ENCODE measurements at regions not wholly inside any gene's neighbourhood (a gene's known extent, or its start where the extent isn't known, plus 50 kb on each side); places are given as distances from the start of the nearest gene placed in this dataset.

- DNase-seq, result no peak
Observed at GRCh38 chr7:106480616-106481031, 180.3 kb downstream of the CCDC71L start.

DNA sequence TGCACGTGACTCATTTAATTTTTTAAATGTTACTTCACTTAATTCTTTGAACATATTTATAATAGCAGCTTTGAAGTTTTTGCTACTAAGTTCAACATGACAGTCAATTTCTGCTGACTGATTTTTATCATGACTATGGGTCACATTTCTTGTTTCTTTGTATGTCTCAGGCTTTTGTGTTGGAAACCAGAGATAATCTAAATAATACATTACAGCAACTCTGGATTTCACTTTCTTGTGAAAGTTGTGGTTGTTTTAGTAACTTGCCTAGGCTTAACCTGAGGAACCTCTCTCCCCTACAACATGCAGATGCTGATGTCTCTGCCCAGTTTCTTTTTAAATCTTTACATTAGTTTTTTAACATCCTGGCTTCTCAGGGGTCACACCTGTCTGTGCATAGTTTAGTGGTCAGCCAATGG, 180.8 kb downstream of the CCDC71L start:
- no peak for DNase-seq

DNA sequence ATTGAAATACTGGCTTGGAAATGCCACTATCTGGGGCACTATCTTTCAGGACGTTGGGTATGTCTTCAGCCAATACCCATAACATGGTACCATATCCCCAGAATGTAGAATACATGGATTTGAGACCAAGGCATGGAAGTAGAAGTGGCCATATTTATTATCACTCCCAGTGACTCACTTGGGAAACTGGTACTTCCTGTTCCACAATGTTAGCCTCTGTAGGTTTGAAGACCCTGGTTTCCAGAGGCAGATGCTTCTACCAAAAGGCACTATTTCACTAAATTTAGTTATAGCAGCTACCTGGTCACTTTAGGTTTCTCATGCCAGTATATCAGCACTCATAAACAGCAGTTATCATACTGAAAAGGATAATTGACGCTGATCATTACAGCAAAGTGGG, 184.2 kb downstream of the CCDC71L start:
- DNase-seq, result no peak

GRCh38 chr7:106472741-106473140, 188.0 kb upstream of the NAMPT start:
- DNase-seq, result no peak

GRCh38 chr7:106471686-106472440, 187.1 kb upstream of the NAMPT start:
- no peak for DNase-seq

DNA sequence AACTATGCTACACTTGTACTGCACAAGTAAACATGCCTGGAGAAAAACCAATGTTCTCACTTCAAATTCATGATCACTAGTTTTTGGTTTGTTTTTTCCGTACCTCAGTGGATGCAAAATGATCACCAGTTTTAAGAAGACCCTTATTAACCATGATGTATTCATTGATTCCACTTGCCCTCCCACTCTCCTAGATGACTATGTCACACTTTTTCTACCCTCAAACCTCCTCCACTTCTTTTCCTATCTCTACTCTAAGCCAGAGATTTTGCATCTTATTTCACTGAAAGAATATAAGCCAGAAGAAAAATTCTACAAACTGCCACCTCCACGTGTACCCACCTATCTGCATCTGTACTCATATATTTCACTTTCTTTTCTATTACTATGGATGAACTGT, 186.2 kb upstream of the NAMPT start:
- DNase-seq, result no peak

GRCh38 chr7:106466867-106467266, 182.1 kb upstream of the NAMPT start:
- DNase-seq, result no peak

- no peak for DNase-seq
Observed at GRCh38 chr7:106465704-106466468, 181.1 kb upstream of the NAMPT start.

DNA sequence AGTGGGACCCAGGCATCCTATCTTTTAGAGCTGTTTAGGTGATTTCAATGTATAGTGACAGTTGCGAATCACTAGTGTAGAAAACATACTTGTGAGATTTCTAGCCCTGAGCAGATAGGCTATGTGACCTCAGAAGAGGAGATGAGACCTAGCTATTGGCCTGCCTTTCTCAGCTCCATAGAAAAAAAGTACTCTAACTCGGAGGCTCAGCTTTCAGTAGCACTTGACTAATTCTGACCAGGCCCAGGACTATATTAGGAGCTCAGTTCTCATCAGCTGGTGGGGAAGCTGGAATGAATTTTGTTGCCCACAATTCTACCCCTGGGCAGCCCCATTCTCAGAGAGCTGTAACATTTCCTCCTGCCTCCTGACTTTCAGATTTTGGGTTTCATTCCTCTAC, 179.9 kb upstream of the NAMPT start:
- no peak for DNase-seq

- DNase-seq, result no peak
Observed at GRCh38 chr7:106463851-106464611, 179.2 kb upstream of the NAMPT start.

- no peak for DNase-seq
Observed at GRCh38 chr7:106462914-106463482, 178.2 kb upstream of the NAMPT start.

DNA sequence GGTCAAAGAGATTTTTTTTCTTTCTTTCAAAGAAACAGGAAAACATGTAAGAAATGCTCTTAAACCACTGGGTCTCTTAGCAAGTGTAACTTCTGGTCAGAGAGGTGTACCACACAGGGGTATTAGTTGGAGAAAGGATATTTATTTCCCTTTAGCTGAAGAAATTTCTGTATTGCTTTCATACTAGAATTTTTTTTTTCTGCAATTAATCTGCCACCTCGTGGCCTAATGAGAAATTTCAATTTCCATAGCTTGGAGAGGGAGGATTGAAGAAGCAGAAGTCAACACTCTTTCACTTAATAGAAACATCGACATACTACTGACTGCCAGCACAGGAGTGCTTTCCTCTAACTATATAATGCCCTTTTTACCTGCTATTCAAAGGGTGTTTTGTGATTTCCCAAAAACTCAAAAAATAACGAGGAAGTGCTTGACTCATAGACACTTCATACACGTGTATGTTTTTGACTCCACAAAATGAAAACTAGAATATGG, 177.6 kb upstream of the NAMPT start:
- DNase-seq, result no peak

GRCh38 chr7:106460792-106461254, 176.0 kb upstream of the NAMPT start:
- DNase-seq, result no peak

GRCh38 chr7:106459397-106460072, 174.8 kb upstream of the NAMPT start:
- DNase-seq, result no peak

GRCh38 chr7:106457678-106458077, 172.9 kb upstream of the NAMPT start:
- no peak for DNase-seq

- DNase-seq, result no peak
Observed at GRCh38 chr7:106456329-106456728, 171.5 kb upstream of the NAMPT start.

DNA sequence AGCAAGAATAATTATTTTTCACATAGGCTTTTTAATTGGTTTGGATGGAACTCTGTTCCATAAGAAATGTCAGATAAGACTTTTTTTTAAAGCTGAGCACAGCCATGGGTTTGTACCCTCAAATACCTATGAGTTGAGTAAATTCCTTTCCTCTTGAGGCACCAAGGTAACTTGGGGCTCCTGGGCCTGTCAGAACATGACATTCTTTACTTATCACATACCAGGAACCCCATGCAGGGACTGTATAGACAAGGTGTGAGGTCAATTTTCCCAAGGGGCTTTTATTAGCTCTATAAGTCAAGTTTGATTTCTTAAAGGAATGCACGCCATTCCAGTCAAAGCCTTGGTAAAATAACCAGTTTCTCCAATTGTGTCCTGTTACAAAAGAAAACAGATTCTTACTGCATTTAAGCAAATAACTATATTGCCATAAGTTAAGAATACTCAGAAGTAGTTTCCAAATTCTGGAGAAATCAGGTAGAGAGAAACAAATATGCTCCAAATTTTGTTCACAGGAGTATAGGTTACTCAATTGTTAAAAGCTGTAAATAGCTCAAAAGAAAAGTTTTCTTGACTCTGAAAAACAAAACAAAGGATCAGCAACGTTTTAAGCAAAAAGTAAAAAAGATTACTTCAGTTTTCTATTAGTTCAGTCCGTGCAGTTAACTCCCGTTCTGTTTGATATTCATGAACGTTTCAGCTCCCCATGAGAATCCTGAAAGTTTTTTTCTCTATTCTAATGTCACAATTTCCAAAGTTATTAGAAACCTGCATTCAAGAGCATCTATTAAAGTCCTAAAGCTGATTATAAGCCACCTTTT, 167.5 kb upstream of the NAMPT start:
- DNase-seq, result no peak

- DNase-seq, result no peak
Observed at GRCh38 chr7:106451171-106451570, 166.4 kb upstream of the NAMPT start.

- DNase-seq, result no peak
Observed at GRCh38 chr7:106450716-106451115, 165.9 kb upstream of the NAMPT start.

- no peak for DNase-seq
Observed at GRCh38 chr7:106448992-106449859, 164.4 kb upstream of the NAMPT start.
